HepG2 (cell line): ENCODE measurements at regions not wholly inside any gene's neighbourhood (a gene's known extent, or its start where the extent isn't known, plus 50 kb on each side); places are given as distances from the start of the nearest gene placed in this dataset.

Experiments used
- ATAC-seq: fragments of 200-7000 bp; cut with Tn5 transposase; 3 replicates; pipeline ENCODE4 v1.9.1; 2020; ENCODE audit warnings: mild to moderate bottlenecking, moderate library complexity
- BruUV-seq: library from RNA; stranded (reverse); fragments of 400-500 nt; replicated peaks from 2 replicates; lab custom pipeline; 2021; lab: Mats Ljungman, UMichigan
- CTCF ChIA-PET: fragments of 300-600 bp; formaldehyde crosslinking; extraction: SDS; loops from one replicate; lab custom pipeline; 2021; ENCODE audit warnings: low total read pairs, inconsistent platforms, low intra/inter-chr PET ratio; lab: Yijun Ruan, JAX
- POLR2A ChIA-PET: fragments of 350-600 bp; sonication (Branson Sonifier 250); formaldehyde crosslinking; loops from one replicate; lab custom pipeline; 2020; ENCODE audit warnings: antibody characterized with exemption, inconsistent platforms; lab: Yijun Ruan, JAX
- DNase-seq: peaks from one replicate; pipeline ENCODE4 v3.0.0-alpha.2; 2015; ENCODE audit warnings: low spot score
- FAIRE-seq: peaks from 3 replicates; lab custom pipeline; 2011; peaks lifted over from hg19 to GRCh38; lab: Jason Lieb, UNC
- H2AFZ ChIP-seq: one replicate; pipeline ENCODE4 v1.6.1; 2011; ENCODE audit warnings: low read length, inconsistent platforms
- H3K27ac ChIP-seq: fragments of 300-600 bp; 3 replicates; pipeline ENCODE4 v1.8.0; 2011; ENCODE audit warnings: mixed run types, mild to moderate bottlenecking, mixed read lengths, low read length, inconsistent platforms; ENCODE audit not compliant: insufficient read depth; ENCODE audit errors: extremely low read length
- H3K27me3 ChIP-seq, 2 experiments: fragments of 200-600 bp in 1 of 2; 2 replicates in 1 of 2; 3 replicates in 1 of 2; pipeline versions ENCODE4 v1.6.0 to v1.8.0; 2011; ENCODE audit warnings: low read length in 2 of 2, mild to moderate bottlenecking in 2 of 2, moderate library complexity in 2 of 2, inconsistent platforms in 1 of 2; ENCODE audit not compliant: insufficient read depth in 2 of 2, control insufficient read depth in 1 of 2
- H3K36me3 ChIP-seq, 2 experiments: fragments of 200-600 bp in 1 of 2; replicated peaks in 1 of 2; 2 replicates in 1 of 2; 3 replicates in 1 of 2; pipeline versions ENCODE4 v1.5.1 to v1.8.0; 2011; ENCODE audit warnings: low read length in 2 of 2, inconsistent platforms in 1 of 2; ENCODE audit not compliant: insufficient read depth in 2 of 2, control insufficient read depth in 1 of 2
- H3K4me1 ChIP-seq: 2 replicates; pipeline ENCODE4 v1.5.1; 2012; ENCODE audit warnings: low read length, inconsistent platforms; ENCODE audit not compliant: insufficient read depth
- H3K4me2 ChIP-seq: 2 replicates; pipeline ENCODE4 v1.6.0; 2011; ENCODE audit warnings: low read depth, low read length, inconsistent platforms
- H3K4me3 ChIP-seq, 3 experiments: fragments of 200-600 bp in 1 of 3; sonication (generic), shearing (Covaris generic) in 1 of 3; replicated peaks in 1 of 3; 2 replicates each; pipeline ENCODE4 v1.5.1; 2011 to 2016; ENCODE audit warnings: low read length in 3 of 3, inconsistent platforms in 2 of 3, low read depth in 2 of 3, mild to moderate bottlenecking in 2 of 3, control low read depth in 1 of 3, mixed read lengths in 1 of 3; ENCODE audit not compliant: insufficient read depth in 1 of 3
- H3K79me2 ChIP-seq: one replicate; pipeline ENCODE4 v1.6.1; 2011; ENCODE audit warnings: low read length, inconsistent platforms; ENCODE audit not compliant: insufficient read depth
- H3K9ac ChIP-seq: 2 replicates; pipeline ENCODE4 v1.6.0; 2011; ENCODE audit warnings: mild to moderate bottlenecking, low read depth, low read length, inconsistent platforms; ENCODE audit not compliant: insufficient read depth
- H3K9me3 ChIP-seq: 2 replicates; pipeline ENCODE4 v1.5.1; 2012; ENCODE audit warnings: mild to moderate bottlenecking, low read length
- H4K20me1 ChIP-seq: 2 replicates; pipeline ENCODE4 v1.6.0; 2011; ENCODE audit warnings: inconsistent platforms, mild to moderate bottlenecking, low read length, moderate library complexity; ENCODE audit not compliant: insufficient read depth
- CENPX ChIP-seq: sonication (generic); formaldehyde crosslinking; IDR thresholded peaks from 2 replicates; pipeline ENCODE4 v1.9.0; 2021; ENCODE audit warnings: mild to moderate bottlenecking, missing genetic modification reagents, moderate library complexity
- FOSL1 ChIP-seq: sonication (generic); formaldehyde crosslinking; IDR thresholded peaks from 2 replicates; pipeline ENCODE4 v1.9.0; 2021; ENCODE audit warnings: missing genetic modification reagents, borderline replicate concordance
- GPN1 ChIP-seq: sonication (generic); formaldehyde crosslinking; IDR thresholded peaks from 2 replicates; pipeline ENCODE4 v1.5.1; 2020; ENCODE audit warnings: missing genetic modification reagents, borderline replicate concordance
- HNF4G ChIP-seq, 2 experiments: sonication (generic) in 1 of 2; formaldehyde crosslinking in 1 of 2; IDR thresholded peaks; 2 replicates each; pipeline versions ENCODE4 v1.4.0 to v1.6.1; 2011 to 2020; ENCODE audit warnings: borderline replicate concordance in 2 of 2, low read depth in 2 of 2, mild to moderate bottlenecking in 2 of 2, low read length in 1 of 2, missing genetic modification reagents in 1 of 2, moderate library complexity in 1 of 2
- MTF2 ChIP-seq: sonication (generic); formaldehyde crosslinking; IDR thresholded peaks from 2 replicates; pipeline ENCODE4 v1.5.0; 2020; ENCODE audit warnings: missing genetic modification reagents, borderline replicate concordance
- NONO ChIP-seq, 2 experiments: fragments of 450-650 bp in 1 of 2; sonication (generic) in 1 of 2; formaldehyde crosslinking in 1 of 2; IDR thresholded peaks in 1 of 2; conservative IDR thresholded peaks in 1 of 2; 2 replicates each; pipeline versions ENCODE4 v1.6.1 to v1.8.0; 2017 to 2022; ENCODE audit warnings: mild to moderate bottlenecking in 1 of 2, missing genetic modification reagents in 1 of 2, moderate library complexity in 1 of 2
- PHF5A ChIP-seq: IDR thresholded peaks from one replicate; pipeline ENCODE4 v1.6.1; 2018; ENCODE audit warnings: low read depth, missing genetic modification reagents; ENCODE audit not compliant: unreplicated experiment
- RAD21 ChIP-seq: fragments of 450-650 bp; formaldehyde crosslinking; IDR thresholded peaks from 2 replicates; pipeline ENCODE4 v1.5.0; 2020; ENCODE audit warnings: mild to moderate bottlenecking
- RARG ChIP-seq: sonication (generic); formaldehyde crosslinking; IDR thresholded peaks from 2 replicates; pipeline ENCODE4 v1.4.0; 2020; ENCODE audit warnings: low read depth, mild to moderate bottlenecking, missing genetic modification reagents
- RFX3 ChIP-seq: IDR thresholded peaks from 2 replicates; pipeline ENCODE4 v1.6.1; 2016; ENCODE audit warnings: missing biosample characterization, missing genetic modification reagents
- TAF1 ChIP-seq: sonication (generic); formaldehyde crosslinking; IDR thresholded peaks from 2 replicates; pipeline ENCODE4 v1.4.0; 2020; ENCODE audit warnings: missing genetic modification reagents
- TOE1 ChIP-seq: sonication (generic); formaldehyde crosslinking; IDR thresholded peaks from 2 replicates; pipeline ENCODE4 v1.4.0; 2020; ENCODE audit warnings: mild to moderate bottlenecking, missing genetic modification reagents
- ZNF557 ChIP-seq: sonication (generic); formaldehyde crosslinking; IDR thresholded peaks from 2 replicates; pipeline ENCODE4 v1.4.0; 2020; ENCODE audit warnings: missing genetic modification reagents
- ZNF724P ChIP-seq: sonication (generic); formaldehyde crosslinking; IDR thresholded peaks from 2 replicates; pipeline ENCODE4 v1.8.0; 2022; ENCODE audit warnings: missing genetic modification reagents, borderline replicate concordance
- ZNF879 ChIP-seq: sonication (generic); formaldehyde crosslinking; IDR thresholded peaks from 2 replicates; pipeline ENCODE4 v1.8.1; 2023; ENCODE audit warnings: missing genetic modification reagents
- WGBS: methylation state at CpG from one replicate; pipeline ENCODE4 v1.1.6; 2017; ENCODE audit warnings: low lambda C conversion rate; 5-methylcytosine and 5-hydroxymethylcytosine counted together
- in situ Hi-C: cut with HindIII; loops from 2 replicates; pipeline ENCODE4 v1.10.0; 2017; ENCODE audit warnings: low pct_unique_long_range_greater_than_20kb; ENCODE audit not compliant: extremely low pct_ligation_motif_present
- intact Hi-C: fragments of 100-400 bp; cut with micrococcal nuclease; formaldehyde crosslinking; loops from one replicate; pipeline ENCODE4 v1.10.0; 2022; ENCODE audit not compliant: unreplicated experiment
- TF ChIP-seq, protein P1 (sequence below): IDR thresholded peaks from 2 replicates; pipeline ENCODE4 v1.6.1; 2018; ENCODE audit warnings: missing genetic modification reagents, mild to moderate bottlenecking, missing compliant biosample characterization
- TF ChIP-seq, protein P2 (sequence below): sonication (generic); formaldehyde crosslinking; IDR thresholded peaks from 2 replicates; pipeline ENCODE4 v1.9.0; 2022; ENCODE audit warnings: missing genetic modification reagents, mild to moderate bottlenecking, borderline replicate concordance

DNA sequence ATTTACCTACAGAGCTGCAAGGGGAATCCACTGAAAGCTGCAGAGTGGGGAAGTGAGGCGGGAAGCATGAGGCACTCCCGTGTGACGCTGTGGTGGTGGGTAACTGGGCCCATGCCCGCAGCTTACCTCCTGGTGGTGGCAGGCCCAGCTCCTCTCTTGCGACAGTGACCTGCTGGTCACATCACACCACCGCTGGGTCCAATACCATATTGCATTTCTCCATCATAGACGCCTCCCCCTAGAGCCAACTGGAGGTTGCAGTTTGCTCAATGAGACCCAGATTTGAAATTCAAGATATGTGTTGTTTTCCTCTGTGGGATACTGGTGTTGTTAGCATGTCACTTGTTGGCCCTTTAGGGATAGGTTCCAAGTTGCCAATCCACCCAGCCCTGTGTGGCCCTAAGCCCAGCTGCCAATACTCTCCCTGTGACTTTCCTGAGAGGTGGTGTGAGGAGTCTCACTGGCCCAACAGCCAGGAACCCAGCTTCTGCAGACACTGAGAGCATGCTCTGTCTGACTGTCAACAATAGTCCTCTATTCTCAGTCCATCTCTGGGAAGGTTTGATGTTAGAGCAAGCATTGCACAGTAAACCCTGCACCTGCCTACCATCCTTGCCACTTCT is 428.3 kb downstream of the GADD45G start (continued):
- TF ChIP-seq, protein P1, sequence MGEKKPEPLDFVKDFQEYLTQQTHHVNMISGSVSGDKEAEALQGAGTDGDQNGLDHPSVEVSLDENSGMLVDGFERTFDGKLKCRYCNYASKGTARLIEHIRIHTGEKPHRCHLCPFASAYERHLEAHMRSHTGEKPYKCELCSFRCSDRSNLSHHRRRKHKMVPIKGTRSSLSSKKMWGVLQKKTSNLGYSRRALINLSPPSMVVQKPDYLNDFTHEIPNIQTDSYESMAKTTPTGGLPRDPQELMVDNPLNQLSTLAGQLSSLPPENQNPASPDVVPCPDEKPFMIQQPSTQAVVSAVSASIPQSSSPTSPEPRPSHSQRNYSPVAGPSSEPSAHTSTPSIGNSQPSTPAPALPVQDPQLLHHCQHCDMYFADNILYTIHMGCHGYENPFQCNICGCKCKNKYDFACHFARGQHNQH, result no peak
- TF ChIP-seq PHF5A (CRISPR knock-in tag) (no peak), RARG (CRISPR knock-in tag) (no peak), CENPX (no peak), TAF1 (CRISPR knock-in tag) (no peak), TOE1 (no peak), NONO (IDR thresholded peaks at IDR 0.05) (no peak), NONO (CRISPR knock-in tag; conservative IDR thresholded peaks at IDR 0.05) (no peak), MTF2 (CRISPR knock-in tag) (no peak)

DNA sequence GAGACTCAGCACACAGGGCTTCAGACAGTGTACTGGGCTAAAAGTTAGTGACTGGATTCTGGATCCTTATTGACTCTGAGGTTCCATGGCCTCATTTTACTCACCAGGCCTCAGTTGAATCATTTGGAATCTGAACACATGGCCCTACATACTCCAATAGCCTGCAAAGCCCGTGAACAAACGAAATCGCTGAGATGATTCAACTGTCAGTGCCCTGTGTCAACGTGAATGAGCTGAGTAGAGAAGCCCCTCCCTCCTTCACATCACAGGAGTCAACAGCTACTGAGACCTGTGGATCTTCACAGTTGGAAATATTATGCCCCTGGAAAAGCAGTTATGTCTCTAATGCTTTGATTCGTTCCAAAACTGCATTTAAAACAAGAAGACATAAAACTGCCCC is 429.3 kb downstream of the GADD45G start:
- no peaks in the 10 kb centered on the region for H3K79me2 ChIP-seq
- 4% methylated on average over 5 of the region's 5 CpGs for WGBS
- no peak overlapping the region for H3K9ac ChIP-seq
- DNase-seq, result no peak
- intact Hi-C loops (no loop called here), in situ Hi-C loops (no loop called here)
- BruUV-seq, result no TSS peak
- H4K20me1 ChIP-seq, result no peaks in the 10 kb centered on the region
- H3K9me3 ChIP-seq, result no peaks in the 10 kb centered on the region
- TF ChIP-seq ZNF557 (CRISPR knock-in tag) (no peak), RFX3 (CRISPR knock-in tag) (no peak), HNF4G (IDR thresholded peaks at IDR 0.05; ENCODE audit: borderline replicate concordance, low read depth, low read length) (no peak), HNF4G (CRISPR knock-in tag; IDR thresholded peaks at IDR 0.05; ENCODE audit: borderline replicate concordance, low read depth) (no peak), FOSL1 (no peak), RAD21 (no peak), ZNF724P (CRISPR knock-in tag) (no peak), ZNF879 (CRISPR knock-in tag) (no peak), GPN1 (CRISPR knock-in tag) (no peak)
- TF ChIP-seq, protein P2, sequence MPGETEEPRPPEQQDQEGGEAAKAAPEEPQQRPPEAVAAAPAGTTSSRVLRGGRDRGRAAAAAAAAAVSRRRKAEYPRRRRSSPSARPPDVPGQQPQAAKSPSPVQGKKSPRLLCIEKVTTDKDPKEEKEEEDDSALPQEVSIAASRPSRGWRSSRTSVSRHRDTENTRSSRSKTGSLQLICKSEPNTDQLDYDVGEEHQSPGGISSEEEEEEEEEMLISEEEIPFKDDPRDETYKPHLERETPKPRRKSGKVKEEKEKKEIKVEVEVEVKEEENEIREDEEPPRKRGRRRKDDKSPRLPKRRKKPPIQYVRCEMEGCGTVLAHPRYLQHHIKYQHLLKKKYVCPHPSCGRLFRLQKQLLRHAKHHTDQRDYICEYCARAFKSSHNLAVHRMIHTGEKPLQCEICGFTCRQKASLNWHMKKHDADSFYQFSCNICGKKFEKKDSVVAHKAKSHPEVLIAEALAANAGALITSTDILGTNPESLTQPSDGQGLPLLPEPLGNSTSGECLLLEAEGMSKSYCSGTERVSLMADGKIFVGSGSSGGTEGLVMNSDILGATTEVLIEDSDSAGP (CRISPR knock-in tag), result no peak
- POLR2A ChIA-PET, result no interaction called here
- no peak overlapping the region for H3K27ac ChIP-seq
- CTCF ChIA-PET, result no interaction called here
- no peak for FAIRE-seq
- no peak overlapping the region for H3K4me2 ChIP-seq
- H3K27me3 ChIP-seq, result no peaks in the 10 kb centered on the region
- H3K4me1 ChIP-seq, result no peaks in the 10 kb centered on the region
- no peak overlapping the region for H2AFZ ChIP-seq
- no peak overlapping the region for H3K4me3 ChIP-seq
- no peaks in the 10 kb centered on the region for H3K36me3 ChIP-seq
- no peak for ATAC-seq
